Esophagus mucosa (tissue), 1 donor: ENCODE measurements at regions not wholly inside any gene's neighbourhood (a gene's known extent, or its start where the extent isn't known, plus 50 kb on each side); places are given as distances from the start of the nearest gene placed in this dataset.
"Not testable (repeated sequence)": the region's sequence is repeated elsewhere in the genome, so short reads cannot be mapped to it uniquely, and the experiment has no call there.

ENCODE experiments used
- ATAC-seq: fragments of 200-7000 bp; cut with Tn5 transposase; one replicate; pipeline ENCODE4 v1.9.1; 2020
- donor health status: DM: yes; HTN: yes; CAD: no.

DNA sequence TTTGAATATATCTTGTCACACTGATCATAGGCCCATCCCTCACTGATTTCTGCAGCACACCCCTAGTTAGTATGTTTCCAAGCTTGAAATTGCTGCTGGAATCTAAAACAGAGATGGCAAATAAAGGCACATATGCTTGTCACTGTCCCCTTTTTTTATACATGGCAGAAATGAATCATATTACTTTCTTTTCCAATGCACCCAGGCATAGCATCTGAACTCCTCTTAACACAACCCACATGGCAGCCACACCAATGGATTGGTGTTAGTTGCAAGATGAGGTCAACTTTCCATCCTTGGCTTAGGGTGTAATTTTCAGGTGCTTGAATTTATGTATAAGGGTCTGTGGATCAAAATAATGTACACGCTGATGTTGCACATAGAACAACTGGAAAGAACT, 473.8 kb upstream of the ZNF608 start:
- no peak for ATAC-seq

DNA sequence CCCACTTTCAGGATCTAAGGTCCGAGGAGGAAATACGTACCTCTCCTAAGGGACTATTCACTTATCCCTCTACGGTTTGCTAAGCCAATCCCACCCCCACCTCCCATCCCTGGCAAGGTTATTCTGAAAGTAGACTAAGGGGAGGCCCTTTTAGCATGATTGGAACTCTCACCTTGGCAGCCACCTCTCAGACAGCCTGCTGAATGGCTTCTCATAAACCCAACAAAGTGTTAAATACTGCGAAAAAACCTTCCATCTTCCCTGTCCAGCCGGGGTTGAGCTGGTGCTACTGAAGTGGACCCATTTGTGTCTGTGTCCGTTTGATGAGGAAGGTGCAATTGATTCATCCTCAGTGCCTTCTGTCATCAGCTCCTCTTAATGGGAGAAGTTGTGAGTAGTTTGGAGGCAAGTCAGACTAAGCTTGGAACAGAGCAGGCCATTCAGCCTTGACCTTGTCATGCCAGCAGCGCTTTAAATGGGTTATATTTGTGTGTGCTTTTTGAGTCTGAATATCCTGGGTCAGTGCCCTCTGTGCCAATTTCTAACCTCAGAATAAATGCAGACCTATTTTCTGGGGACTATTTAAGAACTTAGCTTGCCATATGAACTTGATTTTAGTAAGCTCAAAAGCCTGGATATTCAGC, 476.3 kb upstream of the ZNF608 start:
- ATAC-seq, result no peak

DNA sequence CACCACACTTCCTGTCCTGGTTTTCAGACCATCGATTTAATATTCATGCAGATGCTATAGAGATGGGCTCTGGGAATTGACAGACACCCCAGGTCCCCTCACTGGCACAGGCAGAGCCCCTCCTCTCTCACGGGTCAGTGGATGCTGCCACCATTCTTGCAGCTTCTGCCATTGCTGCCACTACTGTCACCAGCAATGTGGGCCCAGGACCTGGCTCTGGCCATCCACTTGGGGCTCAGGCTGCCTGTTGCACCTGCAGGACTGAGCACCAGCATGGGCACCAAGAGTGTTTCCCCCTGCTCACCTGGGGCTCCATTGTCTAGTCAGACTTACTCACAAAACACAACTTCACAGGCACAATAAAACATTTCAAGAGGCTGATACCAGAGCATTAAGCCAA, 479.0 kb upstream of the ZNF608 start:
- ATAC-seq, result no peak

DNA sequence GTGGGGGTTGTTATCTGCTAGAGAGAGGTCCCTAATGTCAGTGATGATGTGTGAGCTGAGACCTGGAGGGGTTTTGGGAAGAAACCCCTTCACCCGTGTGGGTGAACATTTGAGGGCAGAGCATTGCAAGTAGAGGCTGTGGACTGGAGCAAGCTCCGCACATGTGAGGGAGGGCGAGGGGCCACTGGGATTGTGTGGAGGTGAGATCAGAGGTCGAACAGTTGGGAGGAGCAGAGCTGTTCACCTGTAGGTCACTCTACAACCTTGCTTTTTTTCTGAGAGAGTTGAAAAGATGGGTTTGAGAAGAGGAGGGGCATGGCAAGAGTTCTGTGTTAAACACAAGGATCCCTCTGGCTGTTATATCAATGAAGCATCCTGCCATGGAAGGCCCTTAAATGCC, 480.4 kb upstream of the ZNF608 start:
- ATAC-seq, result no peak

DNA sequence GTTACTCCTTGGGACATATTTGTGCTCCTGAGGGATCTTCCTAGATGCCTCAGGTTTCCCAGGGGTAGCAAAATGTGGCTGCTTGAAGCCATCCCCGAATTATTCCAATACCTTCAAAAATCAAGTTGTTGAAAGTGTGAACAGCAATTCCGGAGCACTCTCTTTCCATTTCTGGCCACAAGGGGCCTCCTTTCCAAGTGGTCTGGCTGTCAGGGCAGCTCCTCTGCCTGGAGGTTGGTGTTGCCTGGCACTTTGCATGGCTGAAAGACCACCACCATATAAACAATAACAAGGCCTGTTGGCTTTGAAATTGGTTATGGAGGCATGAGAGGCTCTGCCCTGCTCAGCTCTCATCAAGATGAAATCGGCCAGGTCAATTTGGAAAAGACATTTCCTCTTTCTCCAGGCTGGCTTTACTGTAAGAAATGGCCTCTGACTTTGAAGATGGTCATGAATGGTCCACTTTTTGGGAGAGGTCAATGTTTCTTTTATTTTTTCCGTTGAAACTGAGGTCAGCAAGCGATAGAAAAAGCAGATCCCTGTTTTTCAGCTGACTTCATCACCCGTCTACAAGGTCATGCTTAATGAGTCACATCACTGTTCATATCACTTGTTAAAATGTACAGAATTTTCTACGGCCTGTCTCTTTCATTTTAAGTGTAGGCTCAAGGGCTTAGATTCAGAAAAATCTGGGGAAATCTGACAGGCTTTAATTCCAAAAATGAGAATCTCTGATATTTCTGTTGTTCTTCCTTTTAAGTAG, 481.1 kb upstream of the ZNF608 start:
- no peak for ATAC-seq

DNA sequence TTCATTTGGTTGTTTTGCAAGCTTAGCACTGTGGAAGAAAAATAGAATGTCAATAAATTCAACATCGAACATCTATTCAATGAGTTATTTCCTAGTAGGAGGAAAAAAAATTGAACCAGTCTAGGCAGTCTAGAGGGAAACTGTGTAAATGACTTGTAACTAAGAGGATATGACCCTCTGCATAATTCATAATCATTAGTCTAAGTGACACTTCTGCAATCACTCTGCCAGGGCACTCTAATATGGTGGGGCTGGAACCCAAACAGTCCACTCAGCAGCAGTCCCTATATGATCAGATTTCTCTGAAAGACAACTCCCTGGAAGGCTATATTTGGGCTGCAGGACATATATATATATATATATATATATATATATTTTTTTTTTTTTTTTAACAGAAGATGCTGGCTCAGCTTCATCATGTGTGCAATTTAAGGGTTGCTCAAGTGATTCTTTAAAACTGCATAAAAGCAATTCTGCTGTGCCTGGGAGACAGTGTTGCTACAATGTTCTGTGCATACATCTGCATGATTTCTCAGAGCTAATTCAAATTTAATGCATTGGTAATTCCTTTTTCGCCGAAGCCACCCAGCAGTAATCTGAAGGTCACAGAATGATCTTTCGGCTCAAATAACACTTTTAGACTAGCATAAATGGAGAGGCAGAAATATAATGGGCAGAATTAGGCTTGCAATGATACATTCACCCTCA, 482.1 kb upstream of the ZNF608 start:
- no peak for ATAC-seq

DNA sequence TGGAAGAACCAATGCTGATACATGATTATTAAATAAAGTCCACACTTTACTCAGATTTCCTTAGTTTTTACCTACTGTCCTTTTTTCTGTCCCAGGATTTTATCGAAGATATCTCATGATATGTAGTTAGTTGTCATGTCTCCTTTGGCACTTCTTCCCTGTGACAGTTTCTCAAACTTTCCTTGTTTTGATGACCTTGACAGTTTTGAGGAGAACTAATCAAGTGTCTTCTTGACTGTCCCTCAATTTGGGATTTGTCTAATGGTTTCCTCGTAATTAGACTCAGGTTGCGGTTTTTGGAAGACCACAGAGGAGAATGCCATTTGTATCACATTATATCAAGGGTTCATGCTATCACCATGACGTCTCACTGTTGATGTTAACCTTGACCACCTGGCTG, 483.1 kb upstream of the ZNF608 start:
- ATAC-seq, result no peak

DNA sequence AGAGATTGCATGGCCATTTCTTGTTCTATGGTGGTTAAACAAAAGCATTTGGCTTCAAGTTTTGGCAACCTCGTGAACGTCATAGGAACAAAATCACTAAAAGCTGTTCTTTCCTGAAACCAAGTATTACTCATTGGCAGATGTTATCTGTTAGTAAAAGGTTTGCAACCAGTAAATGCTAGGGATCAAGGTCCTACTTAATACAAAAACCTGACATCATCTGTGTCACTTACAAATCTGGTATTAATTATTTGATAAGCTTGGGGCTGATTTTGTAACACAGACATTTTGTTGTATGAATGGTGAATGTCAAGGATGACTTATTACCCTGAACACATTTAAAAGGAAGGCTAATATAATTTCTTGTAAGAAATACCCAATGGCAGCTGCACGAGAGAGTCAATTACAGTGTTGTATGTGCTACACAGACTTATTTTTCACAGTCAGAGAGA, 486.4 kb upstream of the ZNF608 start:
- ATAC-seq, result peak; percentile 44

DNA sequence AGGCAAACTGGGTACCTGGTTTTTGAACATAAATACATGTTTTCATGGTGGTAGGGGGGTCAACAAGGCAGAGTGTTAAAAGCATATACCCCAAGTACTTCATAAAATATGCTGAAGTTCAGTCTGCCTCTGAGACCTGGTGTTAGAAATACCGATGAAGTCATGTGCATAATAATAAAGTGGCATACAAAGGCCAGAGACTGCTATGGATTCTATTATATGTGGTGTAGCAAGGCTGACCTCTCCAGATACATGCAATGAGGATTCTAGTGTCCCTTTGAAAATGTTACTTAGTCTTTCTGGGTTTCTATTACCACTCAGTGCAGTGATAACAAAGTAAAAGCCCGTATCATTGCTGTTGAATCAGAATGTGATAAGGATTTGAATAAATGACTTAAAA, 487.5 kb upstream of the ZNF608 start:
- ATAC-seq, result no peak

DNA sequence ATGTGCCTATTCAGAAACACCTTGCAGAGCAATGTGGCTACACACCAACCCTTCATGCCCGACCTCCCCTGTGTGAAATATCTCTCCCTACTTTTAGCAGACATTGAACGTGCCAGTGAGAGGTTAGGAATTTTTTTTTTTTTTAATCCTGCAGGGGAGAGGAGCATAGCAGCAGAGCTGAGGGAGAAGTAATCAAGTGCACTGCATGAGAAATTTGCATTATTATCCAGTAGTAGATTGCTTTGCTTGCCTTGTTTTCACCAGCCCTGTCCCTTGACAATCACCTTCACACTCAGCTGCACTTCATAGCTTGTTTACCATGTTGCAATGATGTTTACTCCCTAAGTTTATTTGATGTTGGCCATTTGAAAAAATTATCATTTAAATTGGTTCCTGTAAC, 489.6 kb upstream of the ZNF608 start:
- ATAC-seq, result no peak

DNA sequence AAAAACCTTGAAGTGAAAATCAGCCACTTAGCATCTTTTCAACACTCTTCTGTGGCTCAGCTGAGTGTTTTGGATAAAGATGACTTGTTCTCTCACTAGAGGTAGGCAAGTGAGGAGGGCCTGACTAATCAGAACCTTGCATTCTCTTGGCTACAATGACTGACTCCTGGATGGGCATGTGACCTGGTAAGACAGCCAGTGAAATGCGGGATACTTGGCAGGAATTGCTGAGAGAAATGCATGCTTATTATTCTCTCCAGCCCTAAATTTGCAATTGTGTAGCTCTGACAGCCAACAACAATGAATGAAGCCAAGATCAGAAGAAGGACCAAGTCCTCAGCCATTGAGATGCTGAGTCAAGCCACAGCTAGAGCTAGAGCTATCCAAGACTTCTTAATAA, 490.5 kb upstream of the ZNF608 start:
- no peak for ATAC-seq

DNA sequence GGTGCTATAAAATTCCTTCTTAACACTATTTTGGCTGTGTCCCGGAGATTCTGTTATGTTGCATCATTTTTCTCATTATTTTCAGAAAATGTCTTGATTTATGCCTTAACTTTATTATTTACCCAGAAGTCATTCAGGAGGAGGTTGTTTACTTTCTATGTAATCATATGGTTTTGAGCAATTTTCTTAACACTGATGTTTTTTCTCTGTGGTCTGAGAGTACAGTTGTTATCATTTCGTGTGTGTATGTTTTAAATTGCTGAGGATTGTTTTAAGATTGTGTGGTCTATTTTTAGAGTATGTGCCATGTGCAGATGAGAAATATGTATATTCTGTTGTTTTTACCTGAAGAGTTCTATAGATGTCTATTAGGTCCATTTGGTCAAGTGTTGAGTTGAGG, 498.1 kb upstream of the ZNF608 start:
- no peak for ATAC-seq

DNA sequence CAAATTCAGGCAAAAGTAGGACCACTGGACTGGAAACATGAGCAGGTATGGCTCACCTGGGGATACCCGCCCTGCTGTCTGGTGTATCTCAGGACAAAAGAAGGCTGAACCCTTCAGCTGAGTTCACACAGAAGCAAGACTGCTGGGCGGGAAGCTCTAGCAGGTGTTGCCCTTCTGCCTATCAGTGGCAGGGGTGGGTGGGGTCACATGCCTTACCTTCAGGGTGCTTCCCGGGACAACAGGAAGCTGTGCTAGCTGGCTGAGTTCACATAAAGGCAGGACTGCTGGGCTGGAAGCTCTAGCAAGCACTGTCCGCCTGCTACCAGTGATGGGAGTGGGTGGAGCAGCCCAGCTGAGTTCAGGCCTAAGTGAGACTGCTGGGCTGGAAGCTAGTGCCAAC, 498.8 kb upstream of the ZNF608 start:
- no peak for ATAC-seq

DNA sequence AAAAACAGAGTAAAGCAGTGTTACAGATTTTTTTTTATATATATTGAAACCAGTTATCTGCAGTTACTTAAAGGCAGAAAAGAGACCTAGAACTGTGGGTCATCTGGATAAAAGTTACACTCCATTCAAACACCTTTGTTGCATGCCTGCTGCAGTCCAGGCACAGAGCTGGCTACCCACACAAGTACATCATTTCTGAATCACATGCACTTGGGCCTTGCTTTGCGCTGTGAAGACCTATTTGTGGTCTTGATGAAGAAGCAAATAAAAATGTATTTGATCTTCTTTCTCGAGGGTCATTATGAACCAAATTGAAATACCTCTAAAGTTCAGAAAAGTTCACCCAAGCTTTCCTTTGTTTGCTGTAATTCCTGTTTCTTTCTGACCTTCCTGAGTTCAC, 503.0 kb upstream of the ZNF608 start:
- no peak for ATAC-seq

DNA sequence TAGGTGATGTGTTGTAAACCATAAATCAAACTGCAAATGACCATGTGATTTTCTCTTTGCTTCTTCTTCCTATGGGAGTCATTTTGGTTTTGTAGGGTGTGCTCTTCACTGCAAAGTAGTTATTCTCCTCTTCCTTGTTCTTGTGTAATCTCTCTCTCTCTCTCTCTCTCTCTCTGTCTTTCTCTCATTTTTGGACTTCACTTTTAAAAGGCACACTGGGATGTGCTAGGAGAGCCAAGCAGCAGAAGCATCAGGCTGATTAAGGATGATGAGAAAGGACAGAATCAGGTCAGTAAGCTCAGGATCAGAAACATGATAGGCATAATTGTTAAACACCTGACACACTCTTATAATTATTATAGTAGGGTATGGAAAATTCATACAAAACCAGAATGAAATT, 505.3 kb upstream of the ZNF608 start:
- ATAC-seq, result no peak

DNA sequence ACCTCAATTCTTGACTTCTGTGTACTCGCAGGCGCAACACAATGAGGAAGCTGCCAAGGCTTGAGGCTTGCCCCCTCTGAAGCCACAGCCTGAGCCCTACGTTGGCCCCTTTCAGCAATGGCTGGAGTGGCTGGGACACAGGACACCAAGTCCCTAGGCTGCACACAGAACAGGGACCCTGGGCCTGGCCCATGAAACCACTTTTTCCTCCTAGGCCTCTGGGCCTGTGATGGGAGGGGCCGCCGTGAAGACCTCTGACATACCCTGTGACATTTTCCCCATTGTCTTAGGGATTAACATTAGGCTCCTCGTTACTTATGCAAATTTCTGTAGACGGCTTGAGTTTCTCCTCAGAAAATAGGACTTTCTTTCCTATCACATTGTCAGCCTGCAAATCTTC, 507.2 kb upstream of the ZNF608 start:
- ATAC-seq, result not testable (repeated sequence)

DNA sequence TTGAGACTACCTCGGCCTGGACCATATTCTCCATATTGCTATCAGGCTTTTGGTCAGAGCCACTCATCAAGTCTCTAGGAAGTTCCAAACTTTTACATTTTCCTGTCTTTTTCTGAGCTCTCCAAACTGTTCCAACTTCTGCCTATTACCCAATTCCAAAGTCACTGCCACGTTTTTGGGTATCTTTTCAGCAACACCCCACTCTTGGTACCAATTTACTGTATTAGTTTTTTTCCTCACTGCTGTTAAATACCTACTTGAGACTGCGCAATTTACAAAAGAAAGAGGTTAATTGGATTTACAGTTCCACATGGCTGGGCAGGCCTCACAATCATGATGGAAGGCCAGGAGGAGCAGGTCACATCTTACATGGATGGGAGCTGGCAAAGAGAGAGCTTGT, 507.8 kb upstream of the ZNF608 start:
- no peak for ATAC-seq

DNA sequence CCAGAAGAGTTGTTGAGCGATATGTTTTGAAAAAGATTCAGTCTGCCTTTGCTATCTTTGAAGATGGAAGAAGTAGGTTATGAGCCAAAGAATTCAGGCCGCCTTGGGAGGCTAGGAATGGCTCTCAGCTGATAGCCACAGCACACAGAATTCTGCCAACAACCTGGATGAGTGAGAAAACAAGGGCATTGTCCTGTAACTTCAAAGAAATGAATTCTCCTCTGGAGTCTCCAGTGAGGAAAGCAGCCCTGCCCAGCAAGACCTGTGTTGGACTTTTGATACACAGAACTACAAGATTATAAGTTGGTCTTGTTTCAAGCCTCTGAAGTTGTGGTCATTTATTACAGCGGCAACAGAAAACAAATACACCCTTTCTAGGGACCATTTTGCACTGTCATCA, 509.9 kb upstream of the ZNF608 start:
- ATAC-seq, result no peak

DNA sequence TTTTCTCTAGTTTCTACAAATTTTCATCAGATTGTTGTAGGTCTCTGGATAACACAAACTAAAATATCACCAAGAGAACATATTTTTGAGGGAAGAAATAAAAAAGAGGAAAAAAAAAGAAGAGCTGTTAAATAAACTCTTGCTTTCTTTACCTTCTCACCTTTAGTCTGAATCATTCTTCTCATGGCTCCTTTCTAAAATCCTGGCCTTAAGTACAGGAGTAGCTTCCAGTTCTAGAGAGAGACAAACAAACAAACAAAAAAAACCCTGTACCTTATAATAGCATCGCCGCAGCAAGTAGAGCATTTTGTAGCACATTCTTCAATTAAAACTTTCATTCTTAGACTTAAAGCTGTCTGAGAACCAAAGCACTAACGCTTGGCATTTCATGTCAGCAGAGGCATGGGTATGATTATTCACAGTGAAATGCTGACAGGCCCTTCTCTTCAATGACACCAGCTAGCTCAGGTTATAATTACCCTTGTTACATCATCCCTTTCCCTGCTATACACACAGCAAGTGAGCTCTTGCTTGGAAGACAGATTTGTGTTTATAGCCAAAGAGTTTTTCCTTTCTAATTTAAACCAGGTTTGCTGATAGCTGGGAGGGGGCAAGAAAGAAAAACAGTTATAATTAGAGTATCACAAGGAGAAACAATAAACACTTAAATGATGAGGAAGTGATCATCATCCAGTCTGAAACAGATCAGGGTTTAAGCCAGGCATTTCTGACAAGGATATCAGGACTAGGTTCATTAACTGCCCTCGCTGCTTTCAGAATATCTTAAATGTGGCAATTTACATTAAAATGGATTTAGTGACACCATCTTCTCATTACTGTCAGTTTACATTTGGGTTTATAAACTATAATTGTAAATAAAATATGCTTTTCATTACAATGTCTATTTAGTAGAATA, 510.9 kb upstream of the ZNF608 start:
- peak; percentile 56 for ATAC-seq

DNA sequence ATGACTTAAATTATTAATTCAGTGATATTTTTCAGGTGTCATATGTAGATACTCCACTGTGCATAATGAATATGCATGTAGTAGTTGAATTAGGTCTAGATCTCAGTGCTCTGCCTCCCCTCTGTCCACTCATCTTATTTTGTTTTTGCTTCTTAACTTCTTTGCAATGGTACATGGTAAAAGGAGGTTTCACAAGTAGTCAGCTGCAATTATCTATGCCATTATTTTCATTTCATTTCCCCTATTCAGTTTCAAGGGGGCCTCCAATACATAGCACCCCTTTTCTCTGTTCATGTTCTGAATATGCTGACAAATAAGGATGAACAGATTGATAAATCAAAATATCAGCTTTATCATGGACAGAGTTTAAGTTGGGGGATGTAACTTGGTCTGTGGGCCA, 511.6 kb upstream of the ZNF608 start:
- no peak for ATAC-seq

DNA sequence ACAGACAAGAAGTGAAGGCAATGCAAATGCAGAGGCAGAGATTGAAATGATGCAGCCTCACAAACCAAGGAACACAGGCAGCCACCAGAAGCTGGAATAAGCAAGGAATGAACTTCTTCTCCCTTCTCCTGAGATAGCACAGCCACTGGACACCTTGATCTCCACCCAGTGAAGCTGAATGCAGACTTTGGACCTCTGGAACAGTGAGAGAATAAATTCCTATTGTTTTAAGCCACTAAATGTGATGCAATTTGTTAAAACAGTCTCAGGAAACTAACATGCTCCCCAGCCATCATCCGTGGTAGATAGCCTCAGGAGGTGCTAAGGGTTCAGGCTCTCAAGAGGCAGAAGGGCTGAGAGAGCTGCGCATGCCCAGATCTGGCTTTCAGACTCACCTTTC, 512.2 kb upstream of the ZNF608 start:
- ATAC-seq, result no peak

DNA sequence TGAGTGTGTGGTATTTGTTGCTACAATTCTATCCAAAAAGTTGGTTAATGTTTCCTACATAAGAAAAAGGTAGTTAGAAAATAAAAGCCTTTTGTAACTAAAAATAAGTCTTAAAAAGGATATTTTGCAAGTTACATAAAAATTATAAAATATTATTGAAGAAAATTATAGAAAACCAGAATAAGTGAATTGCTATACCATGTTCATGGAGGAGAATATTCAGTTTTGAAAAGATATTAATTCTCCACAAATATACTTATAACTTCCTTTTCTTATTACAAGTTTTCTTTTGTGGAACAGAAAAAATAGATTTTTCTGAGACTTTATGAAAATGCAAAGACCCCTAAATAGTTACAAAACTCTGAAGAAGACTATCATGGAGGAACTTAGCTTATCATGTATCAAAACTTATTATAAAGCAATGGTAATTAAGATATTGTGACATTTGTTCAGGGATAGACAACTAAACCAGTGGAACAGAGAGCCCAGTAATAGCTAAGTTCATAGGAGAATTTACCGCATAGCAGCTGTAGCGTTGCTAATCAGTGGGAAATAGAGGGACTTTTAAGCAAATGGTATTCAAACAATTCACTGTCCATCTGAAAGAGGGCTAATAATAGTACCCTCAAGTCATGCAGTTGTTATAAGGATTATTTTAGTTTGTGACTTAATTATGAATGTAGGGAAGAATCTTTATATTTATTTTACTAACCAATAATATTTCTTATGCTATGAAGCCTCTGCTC, 515.2 kb upstream of the ZNF608 start:
- no peak for ATAC-seq
